PFSK-1 (cell line): ENCODE measurements at regions not wholly inside any gene's neighbourhood (a gene's known extent, or its start where the extent isn't known, plus 50 kb on each side); places are given as distances from the start of the nearest gene placed in this dataset.

Source experiments
- POLR2AphosphoS5 ChIP-seq: IDR thresholded peaks from 2 replicates; pipeline ENCODE4 v1.6.1; 2012; ENCODE audit warnings: low read depth, mild to moderate bottlenecking, control low read depth, low read length, moderate library complexity
- TAF1 ChIP-seq: IDR thresholded peaks from 2 replicates; pipeline ENCODE4 v1.6.1; 2012; ENCODE audit warnings: low read length, control low read depth, borderline replicate concordance; ENCODE audit not compliant: insufficient read depth
- TF ChIP-seq, protein P1 (sequence below), 2 experiments: IDR thresholded peaks; 2 replicates each; pipeline versions ENCODE4 v1.6.1 to v1.8.0; 2011 to 2012; ENCODE audit warnings: low read depth in 2 of 2, low read length in 2 of 2, control low read depth in 1 of 2, inconsistent platforms in 1 of 2, mild to moderate bottlenecking in 1 of 2, moderate library complexity in 1 of 2; ENCODE audit not compliant: insufficient read depth in 1 of 2

DNA sequence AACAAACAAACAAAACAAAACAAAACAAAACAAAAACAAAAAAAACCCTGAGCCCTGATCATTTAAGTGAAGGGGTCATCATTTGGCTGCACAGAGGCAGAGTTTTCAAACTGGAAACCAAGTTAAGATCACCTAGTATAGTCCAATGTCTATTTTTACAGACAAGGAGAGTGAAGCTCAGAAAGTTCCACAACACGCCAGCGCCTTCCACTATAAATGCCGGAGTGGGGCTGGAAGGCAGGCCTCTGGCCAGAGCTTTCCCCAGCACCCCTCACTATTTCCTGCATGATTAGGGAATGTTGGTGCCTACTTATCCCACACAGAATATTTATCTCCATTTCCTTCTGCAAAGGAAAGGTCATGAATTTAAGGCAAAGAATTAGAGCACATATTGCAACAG lies 319.7 kb upstream of the WWC1 start:
- TF ChIP-seq TAF1 (no peak), POLR2AphosphoS5 (no peak)
- TF ChIP-seq, protein P1, sequence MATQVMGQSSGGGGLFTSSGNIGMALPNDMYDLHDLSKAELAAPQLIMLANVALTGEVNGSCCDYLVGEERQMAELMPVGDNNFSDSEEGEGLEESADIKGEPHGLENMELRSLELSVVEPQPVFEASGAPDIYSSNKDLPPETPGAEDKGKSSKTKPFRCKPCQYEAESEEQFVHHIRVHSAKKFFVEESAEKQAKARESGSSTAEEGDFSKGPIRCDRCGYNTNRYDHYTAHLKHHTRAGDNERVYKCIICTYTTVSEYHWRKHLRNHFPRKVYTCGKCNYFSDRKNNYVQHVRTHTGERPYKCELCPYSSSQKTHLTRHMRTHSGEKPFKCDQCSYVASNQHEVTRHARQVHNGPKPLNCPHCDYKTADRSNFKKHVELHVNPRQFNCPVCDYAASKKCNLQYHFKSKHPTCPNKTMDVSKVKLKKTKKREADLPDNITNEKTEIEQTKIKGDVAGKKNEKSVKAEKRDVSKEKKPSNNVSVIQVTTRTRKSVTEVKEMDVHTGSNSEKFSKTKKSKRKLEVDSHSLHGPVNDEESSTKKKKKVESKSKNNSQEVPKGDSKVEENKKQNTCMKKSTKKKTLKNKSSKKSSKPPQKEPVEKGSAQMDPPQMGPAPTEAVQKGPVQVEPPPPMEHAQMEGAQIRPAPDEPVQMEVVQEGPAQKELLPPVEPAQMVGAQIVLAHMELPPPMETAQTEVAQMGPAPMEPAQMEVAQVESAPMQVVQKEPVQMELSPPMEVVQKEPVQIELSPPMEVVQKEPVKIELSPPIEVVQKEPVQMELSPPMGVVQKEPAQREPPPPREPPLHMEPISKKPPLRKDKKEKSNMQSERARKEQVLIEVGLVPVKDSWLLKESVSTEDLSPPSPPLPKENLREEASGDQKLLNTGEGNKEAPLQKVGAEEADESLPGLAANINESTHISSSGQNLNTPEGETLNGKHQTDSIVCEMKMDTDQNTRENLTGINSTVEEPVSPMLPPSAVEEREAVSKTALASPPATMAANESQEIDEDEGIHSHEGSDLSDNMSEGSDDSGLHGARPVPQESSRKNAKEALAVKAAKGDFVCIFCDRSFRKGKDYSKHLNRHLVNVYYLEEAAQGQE (IDR thresholded peaks at IDR 0.05; ENCODE audit: insufficient read depth in 1 of 2, low read depth in 2 of 2, low read length in 2 of 2) = no peak
